PC-3 (cell line): ENCODE measurements at regions not wholly inside any gene's neighbourhood (a gene's known extent, or its start where the extent isn't known, plus 50 kb on each side); places are given as distances from the start of the nearest gene placed in this dataset.

Source experiments
- EZH2 ChIP-seq: fragments of 300-600 bp; sonication (generic); IDR thresholded peaks from one replicate; pipeline ENCODE4 v1.6.1; 2017; ENCODE audit warnings: antibody characterized with exemption, mild to moderate bottlenecking, low read length; ENCODE audit not compliant: unreplicated experiment
- EZH2phosphoT487 ChIP-seq: fragments of 300-600 bp; sonication (generic); IDR thresholded peaks from 2 replicates; pipeline ENCODE4 v1.6.1; 2018; ENCODE audit warnings: mild to moderate bottlenecking, antibody characterized with exemption, low read length, borderline replicate concordance
- TF ChIP-seq, protein P1 (sequence below): fragments of 300-600 bp; sonication (generic); conservative IDR thresholded peaks from 2 replicates; pipeline ENCODE4 v1.5.1; 2017; ENCODE audit warnings: antibody characterized with exemption, low read depth, mild to moderate bottlenecking, low read length

DNA sequence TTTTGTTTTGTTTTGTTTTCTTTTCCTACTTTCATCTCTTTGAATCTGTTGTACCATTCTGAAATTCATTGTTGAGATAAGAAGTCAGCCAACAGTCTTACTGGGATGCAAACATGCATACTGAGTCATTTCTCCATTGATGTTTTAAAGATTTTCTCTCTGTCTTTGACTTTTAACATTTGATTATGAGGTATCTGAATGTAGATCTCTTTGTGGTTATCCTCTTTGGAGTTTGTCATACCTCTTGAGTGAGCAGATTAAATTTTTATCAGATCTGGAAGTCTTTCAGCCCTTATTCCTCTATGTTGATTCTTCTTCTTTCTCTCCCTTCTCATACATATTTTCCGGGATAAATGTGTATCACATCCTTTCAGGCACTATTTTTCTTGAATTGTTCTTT is 406.9 kb upstream of the NCAM2 start:
- TF ChIP-seq, protein P1, sequence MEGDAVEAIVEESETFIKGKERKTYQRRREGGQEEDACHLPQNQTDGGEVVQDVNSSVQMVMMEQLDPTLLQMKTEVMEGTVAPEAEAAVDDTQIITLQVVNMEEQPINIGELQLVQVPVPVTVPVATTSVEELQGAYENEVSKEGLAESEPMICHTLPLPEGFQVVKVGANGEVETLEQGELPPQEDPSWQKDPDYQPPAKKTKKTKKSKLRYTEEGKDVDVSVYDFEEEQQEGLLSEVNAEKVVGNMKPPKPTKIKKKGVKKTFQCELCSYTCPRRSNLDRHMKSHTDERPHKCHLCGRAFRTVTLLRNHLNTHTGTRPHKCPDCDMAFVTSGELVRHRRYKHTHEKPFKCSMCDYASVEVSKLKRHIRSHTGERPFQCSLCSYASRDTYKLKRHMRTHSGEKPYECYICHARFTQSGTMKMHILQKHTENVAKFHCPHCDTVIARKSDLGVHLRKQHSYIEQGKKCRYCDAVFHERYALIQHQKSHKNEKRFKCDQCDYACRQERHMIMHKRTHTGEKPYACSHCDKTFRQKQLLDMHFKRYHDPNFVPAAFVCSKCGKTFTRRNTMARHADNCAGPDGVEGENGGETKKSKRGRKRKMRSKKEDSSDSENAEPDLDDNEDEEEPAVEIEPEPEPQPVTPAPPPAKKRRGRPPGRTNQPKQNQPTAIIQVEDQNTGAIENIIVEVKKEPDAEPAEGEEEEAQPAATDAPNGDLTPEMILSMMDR: no peak
- TF ChIP-seq EZH2 (no peak), EZH2phosphoT487 (no peak)
